Progenitor cell of endocrine pancreas (in vitro differentiated cells): ENCODE measurements at regions not wholly inside any gene's neighbourhood (a gene's known extent, or its start where the extent isn't known, plus 50 kb on each side); places are given as distances from the start of the nearest gene placed in this dataset.

ENCODE experiments used
- DNase-seq: peaks from one replicate; pipeline ENCODE4 v3.0.0; 2021; ENCODE audit warnings: low spot score; ENCODE audit not compliant: unreplicated experiment
- H3K27ac Mint-ChIP-seq: 2 replicates; pipeline ENCODE4 v1.8.0; 2021; ENCODE audit warnings: mild to moderate bottlenecking, moderate library complexity, mixed read lengths
- H3K27me3 Mint-ChIP-seq: 2 replicates; pipeline ENCODE4 v1.8.0; 2021; ENCODE audit warnings: mixed read lengths
- H3K36me3 Mint-ChIP-seq: 2 replicates; pipeline ENCODE4 v1.8.0; 2022; ENCODE audit warnings: mixed read lengths; ENCODE audit not compliant: insufficient read depth
- H3K4me1 Mint-ChIP-seq: 2 replicates; pipeline ENCODE4 v1.8.0; 2021; ENCODE audit warnings: low read depth, mixed read lengths
- H3K4me3 Mint-ChIP-seq: 2 replicates; pipeline ENCODE4 v1.8.0; 2021; ENCODE audit warnings: low read depth, mild to moderate bottlenecking, moderate library complexity, mixed read lengths
- H3K9me3 Mint-ChIP-seq: 2 replicates; pipeline ENCODE4 v1.8.0; 2021; ENCODE audit warnings: low read depth, mixed read lengths
- CTCF ChIP-seq: fragments of 200-600 bp; sonication (generic); IDR thresholded peaks from one replicate; pipeline ENCODE4 v1.5.0; 2021; ENCODE audit warnings: antibody characterized with exemption, mild to moderate bottlenecking; ENCODE audit not compliant: unreplicated experiment

DNA sequence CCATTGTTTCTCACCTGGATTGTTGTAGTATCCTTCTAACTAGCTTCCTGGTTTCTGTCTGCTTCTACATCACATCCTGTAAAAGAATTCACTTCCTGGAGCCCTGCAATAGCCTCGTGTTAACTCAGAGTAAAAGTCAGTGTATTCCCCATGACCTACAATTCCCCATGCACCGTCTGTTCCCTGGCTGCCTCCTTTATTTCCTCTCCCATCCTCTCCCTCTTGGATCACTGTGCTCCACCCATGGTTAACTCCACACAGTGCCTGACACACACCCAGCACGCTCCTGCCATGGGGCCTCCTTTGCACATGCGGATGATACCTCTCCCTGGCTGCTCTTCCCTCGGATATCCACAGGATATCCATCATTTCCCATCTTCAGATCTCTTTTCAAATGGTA lies 301.4 kb upstream of the IRX3 start:
- TF ChIP-seq CTCF: no peak
- no peak overlapping the region for H3K27ac Mint-ChIP-seq
- no peak overlapping the region for H3K4me3 Mint-ChIP-seq
- peaks cover 57% of the 10 kb centered on the region for H3K27me3 Mint-ChIP-seq
- no peaks in the 10 kb centered on the region for H3K36me3 Mint-ChIP-seq
- H3K4me1 Mint-ChIP-seq: peaks cover 7% of the 10 kb centered on the region
- no peaks in the 10 kb centered on the region for H3K9me3 Mint-ChIP-seq
- no peak for DNase-seq

GRCh38 chr16:54587176-54587515 lies 300.6 kb upstream of the IRX3 start:
- no peak for TF ChIP-seq CTCF
- Mint-ChIP-seq H3K27me3 (peaks cover 52% of the 10 kb centered on the region), H3K36me3 (no peaks in the 10 kb centered on the region), H3K4me1 (peaks cover 7% of the 10 kb centered on the region), H3K9me3 (no peaks in the 10 kb centered on the region), H3K27ac (no peak overlapping the region), H3K4me3 (no peak overlapping the region)
- DNase-seq: no peak

DNA sequence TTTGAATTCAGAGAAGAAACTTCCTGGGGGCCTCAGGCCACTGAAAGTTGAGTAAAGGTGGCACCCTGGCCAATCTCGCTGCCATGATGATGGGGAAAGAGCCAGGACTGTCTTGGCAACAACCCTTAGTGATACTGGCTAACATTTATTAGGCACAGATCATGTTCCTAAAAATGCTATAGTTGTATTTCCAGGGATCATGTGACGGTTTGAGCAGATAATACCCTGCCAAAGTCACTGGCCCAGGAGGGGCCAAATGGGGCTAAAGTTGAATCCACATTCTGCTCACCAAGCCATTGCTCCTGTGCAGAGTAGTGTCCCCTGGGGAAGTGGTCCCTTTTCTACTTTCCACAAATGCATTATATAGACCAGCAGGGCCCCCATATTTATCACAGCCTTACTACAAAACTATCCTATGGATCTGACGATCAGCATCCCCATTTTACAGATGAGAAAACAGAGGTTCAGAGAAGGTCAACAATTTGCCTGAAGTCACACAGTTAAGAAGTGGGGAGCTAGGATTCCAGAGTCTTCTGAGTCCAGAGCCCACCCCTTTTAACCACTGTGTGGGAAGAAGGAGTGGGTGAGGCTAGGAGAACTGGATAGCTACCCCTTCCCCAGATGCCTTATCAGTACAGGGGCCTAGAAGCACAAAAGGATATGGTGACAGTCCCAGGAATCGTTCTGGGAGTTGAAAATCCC lies 300.0 kb upstream of the IRX3 start:
- H3K9me3 Mint-ChIP-seq: no peaks in the 10 kb centered on the region
- no peak for TF ChIP-seq CTCF
- H3K27me3 Mint-ChIP-seq: peaks cover 47% of the 10 kb centered on the region
- DNase-seq: no peak
- peaks cover 7% of the 10 kb centered on the region for H3K4me1 Mint-ChIP-seq
- H3K36me3 Mint-ChIP-seq: no peaks in the 10 kb centered on the region
- H3K27ac Mint-ChIP-seq: no peak overlapping the region
- H3K4me3 Mint-ChIP-seq: no peak overlapping the region

DNA sequence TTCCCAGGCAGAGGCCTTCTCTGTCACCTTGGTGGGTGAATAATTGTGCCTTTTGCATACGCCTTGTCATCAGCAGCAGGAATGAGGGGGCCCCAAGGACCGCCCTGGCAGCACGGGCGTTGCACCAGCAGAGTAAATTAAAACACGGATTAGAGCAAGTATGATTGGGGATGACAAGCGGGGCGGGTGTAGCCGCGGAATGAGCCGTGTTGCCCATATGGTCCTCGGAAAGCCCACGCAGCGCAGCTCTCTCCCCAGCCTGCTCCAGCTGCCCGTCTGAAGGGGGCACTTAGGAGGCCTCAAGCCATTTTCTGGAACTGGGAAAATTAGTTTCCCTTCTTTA lies 299.4 kb upstream of the IRX3 start:
- Mint-ChIP-seq H3K36me3 (no peaks in the 10 kb centered on the region), H3K27ac (no peak overlapping the region), H3K4me1 (peaks cover 7% of the 10 kb centered on the region), H3K4me3 (no peak overlapping the region), H3K9me3 (no peaks in the 10 kb centered on the region), H3K27me3 (peaks cover 40% of the 10 kb centered on the region)
- no peak for TF ChIP-seq CTCF
- no peak for DNase-seq

DNA sequence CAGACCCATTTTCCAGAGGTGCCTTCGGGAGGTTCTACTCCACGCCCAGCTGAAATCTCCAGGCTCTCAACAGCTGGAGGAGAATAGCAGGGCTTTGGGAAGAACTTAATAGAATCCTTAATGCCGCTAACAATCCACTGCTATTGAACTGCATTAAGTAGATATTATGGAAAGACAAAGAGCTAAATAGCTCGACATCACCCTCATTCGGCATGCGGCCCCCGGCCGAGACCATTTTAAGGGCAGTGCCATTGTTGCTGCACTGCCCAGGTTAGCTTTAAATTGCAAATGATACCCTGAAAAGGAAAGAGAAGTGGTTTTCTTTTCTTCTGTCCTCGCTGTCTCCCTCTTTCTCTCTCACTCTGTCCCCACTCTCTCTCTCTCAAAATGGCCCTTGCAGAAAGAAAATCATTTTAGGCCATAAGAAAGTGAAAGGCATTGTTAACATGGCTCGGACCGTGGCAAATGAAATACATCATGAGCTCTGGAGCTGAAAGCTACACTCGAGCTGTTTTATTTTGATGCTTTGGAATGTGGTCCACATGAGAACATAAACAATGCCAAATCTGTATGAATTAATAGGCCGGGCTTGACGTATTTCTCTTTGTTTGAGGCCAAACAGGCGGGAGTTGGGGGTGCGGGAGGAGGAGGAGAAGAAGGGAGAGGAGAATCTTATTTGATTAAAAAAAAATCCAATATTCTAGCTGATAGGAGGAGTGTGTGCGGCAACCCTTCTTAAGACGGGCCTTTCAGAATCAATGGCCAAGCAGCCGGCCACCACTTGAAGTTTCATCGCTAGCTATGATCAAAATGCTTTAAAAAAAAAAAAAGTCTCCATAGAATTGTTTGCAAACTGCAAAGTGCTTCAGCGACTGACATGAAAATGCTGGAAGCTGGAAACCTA lies 298.8 kb upstream of the IRX3 start:
- DNase-seq: no peak
- H3K27me3 Mint-ChIP-seq: peaks cover 34% of the 10 kb centered on the region
- H3K4me3 Mint-ChIP-seq: no peak overlapping the region
- no peaks in the 10 kb centered on the region for H3K36me3 Mint-ChIP-seq
- H3K9me3 Mint-ChIP-seq: no peaks in the 10 kb centered on the region
- no peak overlapping the region for H3K27ac Mint-ChIP-seq
- no peak for TF ChIP-seq CTCF
- H3K4me1 Mint-ChIP-seq: peaks cover 7% of the 10 kb centered on the region
